H1 (cell line): ENCODE measurements at regions not wholly inside any gene's neighbourhood (a gene's known extent, or its start where the extent isn't known, plus 50 kb on each side); places are given as distances from the start of the nearest gene placed in this dataset.

Experiments used
- CTCF ChIA-PET: fragments of 300-600 bp; sonication (Branson Sonifier 250); formaldehyde crosslinking; loops from one replicate; lab custom pipeline; 2021; ENCODE audit not compliant: partially characterized antibody; lab: Charles Lee
- POLR2A ChIA-PET: fragments of 300-600 bp; sonication (Branson Sonifier 250); formaldehyde crosslinking; loops from one replicate; lab custom pipeline; 2021; ENCODE audit warnings: inconsistent platforms; ENCODE audit not compliant: partially characterized antibody; lab: Charles Lee
- DNase-seq, 2 experiments: peaks; one replicate each; pipeline versions ENCODE4 v3.0.0 to v3.0.0-alpha.2; 2010 to 2022; ENCODE audit warnings: low spot score in 2 of 2, low read depth in 1 of 2, mixed read lengths in 1 of 2
- FAIRE-seq: peaks from 2 replicates; lab custom pipeline; 2011; peaks lifted over from hg19 to GRCh38; lab: Jason Lieb, UNC
- H2AFZ ChIP-seq: 2 replicates; pipeline ENCODE4 v1.8.1; 2012; ENCODE audit warnings: low read length, inconsistent platforms
- H2AK5ac ChIP-seq: 2 replicates; pipeline ENCODE4 v1.6.1; 2013; ENCODE audit warnings: low read depth, low read length
- H2BK120ac ChIP-seq: replicated peaks from 2 replicates; pipeline ENCODE3; 2013; ENCODE audit warnings: low read depth, low read length, inconsistent platforms
- H2BK12ac ChIP-seq: 2 replicates; pipeline ENCODE4 v1.6.1; 2013; ENCODE audit warnings: low read depth, low read length
- H2BK15ac ChIP-seq: 2 replicates; pipeline ENCODE4 v1.6.1; 2013; ENCODE audit warnings: low read length
- H2BK20ac ChIP-seq: 2 replicates; pipeline ENCODE4 v1.6.1; 2013; ENCODE audit warnings: low read length
- H2BK5ac ChIP-seq: 2 replicates; pipeline ENCODE4 v1.6.1; 2013; ENCODE audit warnings: low read depth, low read length
- H3K14ac ChIP-seq: 2 replicates; pipeline ENCODE4 v1.6.1; 2013; ENCODE audit warnings: inconsistent platforms; ENCODE audit not compliant: insufficient read length
- H3K18ac ChIP-seq: 2 replicates; pipeline ENCODE4 v1.6.1; 2013; ENCODE audit warnings: low read length; ENCODE audit errors: extremely low read depth
- H3K23ac ChIP-seq: 2 replicates; pipeline ENCODE4 v1.6.1; 2013; ENCODE audit warnings: inconsistent platforms; ENCODE audit not compliant: insufficient read length
- H3K23me2 ChIP-seq: 2 replicates; pipeline ENCODE4 v1.6.1; 2013; ENCODE audit warnings: low read depth, low read length
- H3K27ac ChIP-seq: 2 replicates; pipeline ENCODE4 v1.6.1; 2011; ENCODE audit warnings: low read depth, low read length, inconsistent platforms
- H3K27me3 ChIP-seq, 4 experiments: replicated peaks in 1 of 4; 1 replicate in 1 of 4; 2 replicates in 3 of 4; pipeline versions ENCODE4 v1.6.1 to v1.8.1; 2011 to 2013; ENCODE audit warnings: low read length in 3 of 4, mild to moderate bottlenecking in 3 of 4, inconsistent platforms in 2 of 4, mixed read lengths in 2 of 4, moderate library complexity in 1 of 4; ENCODE audit not compliant: control insufficient read depth in 3 of 4, insufficient read depth in 3 of 4; ENCODE audit errors: extremely low read depth in 1 of 4
- H3K36me3 ChIP-seq, 4 experiments: 2 replicates each; pipeline versions ENCODE4 v1.6.1 to v1.8.1; 2011 to 2013; ENCODE audit warnings: mild to moderate bottlenecking in 4 of 4, low read length in 3 of 4, moderate library complexity in 2 of 4, control low read depth in 1 of 4, inconsistent platforms in 1 of 4; ENCODE audit not compliant: insufficient read depth in 4 of 4, control insufficient read depth in 2 of 4
- H3K4ac ChIP-seq: replicated peaks from 2 replicates; pipeline ENCODE3; 2013; ENCODE audit warnings: low read length, low read depth, mixed read lengths, inconsistent platforms; ENCODE audit not compliant: insufficient read length
- H3K4me1 ChIP-seq, 4 experiments: replicated peaks in 1 of 4; 1 replicate in 1 of 4; 2 replicates in 3 of 4; pipeline versions ENCODE4 v1.6.1 to v1.8.1; 2011 to 2013; ENCODE audit warnings: low read length in 3 of 4, inconsistent platforms in 2 of 4, mixed read lengths in 1 of 4; ENCODE audit not compliant: insufficient read depth in 4 of 4, control insufficient read depth in 3 of 4
- H3K4me2 ChIP-seq, 2 experiments: 2 replicates each; pipeline versions ENCODE4 v1.6.1 to v1.8.1; 2011 to 2013; ENCODE audit warnings: low read depth in 2 of 2, low read length in 2 of 2, control low read depth in 1 of 2, inconsistent platforms in 1 of 2, mild to moderate bottlenecking in 1 of 2; ENCODE audit not compliant: insufficient read depth in 1 of 2
- H3K4me3 ChIP-seq, 4 experiments: fragments of 200-600, 300-600 bp in 1 of 4; sonication (generic), shearing (Covaris generic), sonication (Bioruptor Twin) in 1 of 4; 2 replicates each; pipeline versions ENCODE4 v1.5.1 to v1.8.1; 2011 to 2016; ENCODE audit warnings: low read length in 4 of 4, low read depth in 3 of 4, control low read depth in 2 of 4, inconsistent platforms in 2 of 4, mild to moderate bottlenecking in 2 of 4, mixed read lengths in 1 of 4, moderate library complexity in 1 of 4; ENCODE audit not compliant: insufficient read depth in 2 of 4; ENCODE audit errors: extremely low read depth in 1 of 4
- H3K56ac ChIP-seq: replicated peaks from 2 replicates; pipeline ENCODE3; 2013; ENCODE audit warnings: low read depth, mild to moderate bottlenecking, mixed read lengths, low read length, inconsistent platforms; ENCODE audit not compliant: insufficient read length
- H3K79me1 ChIP-seq: 2 replicates; pipeline ENCODE4 v1.6.1; 2013; ENCODE audit warnings: low read depth, low read length, control low read depth
- H3K79me2 ChIP-seq, 2 experiments: 2 replicates each; pipeline versions ENCODE4 v1.6.1 to v1.8.1; 2012 to 2013; ENCODE audit warnings: low read length in 2 of 2, mild to moderate bottlenecking in 2 of 2, inconsistent platforms in 1 of 2; ENCODE audit not compliant: insufficient read depth in 2 of 2, control insufficient read depth in 1 of 2
- H3K9ac ChIP-seq, 4 experiments: replicated peaks in 1 of 4; 1 replicate in 1 of 4; 2 replicates in 3 of 4; pipeline versions ENCODE4 v1.6.1 to v1.8.1; 2011 to 2013; ENCODE audit warnings: low read depth in 3 of 4, low read length in 3 of 4, control low read depth in 2 of 4, mild to moderate bottlenecking in 2 of 4, moderate library complexity in 2 of 4, inconsistent platforms in 1 of 4; ENCODE audit errors: extremely low read depth in 1 of 4
- H3K9me3 ChIP-seq, 2 experiments: 2 replicates each; pipeline versions ENCODE4 v1.6.1 to v1.8.1; 2012 to 2013; ENCODE audit warnings: mild to moderate bottlenecking in 2 of 2, moderate library complexity in 2 of 2, control low read depth in 1 of 2, inconsistent platforms in 1 of 2, low read depth in 1 of 2, low read length in 1 of 2, mixed read lengths in 1 of 2; ENCODE audit not compliant: insufficient read depth in 2 of 2
- H4K20me1 ChIP-seq, 2 experiments: replicated peaks in 1 of 2; 2 replicates each; pipeline versions ENCODE3 to v1.8.1; 2011 to 2013; ENCODE audit warnings: inconsistent platforms in 2 of 2, low read length in 2 of 2, mild to moderate bottlenecking in 1 of 2; ENCODE audit not compliant: insufficient read depth in 2 of 2, control insufficient read depth in 1 of 2
- H4K5ac ChIP-seq: 2 replicates; pipeline ENCODE4 v1.6.1; 2013; ENCODE audit warnings: low read length, low read depth, mixed read lengths, inconsistent platforms; ENCODE audit not compliant: insufficient read length
- H4K8ac ChIP-seq: 2 replicates; pipeline ENCODE4 v1.8.0; 2013; ENCODE audit warnings: mild to moderate bottlenecking, moderate library complexity, low read length, inconsistent platforms; ENCODE audit not compliant: insufficient read depth; ENCODE audit errors: extremely low read depth
- H4K91ac ChIP-seq: replicated peaks from 2 replicates; pipeline ENCODE3; 2013; ENCODE audit warnings: low read length, mixed read lengths, inconsistent platforms; ENCODE audit not compliant: insufficient read length
- ASH2L ChIP-seq: fragments of 200-600, 300-600 bp; sonication (generic); IDR thresholded peaks from one replicate; pipeline ENCODE4 v1.7.1; 2017; ENCODE audit warnings: low read length
- WGBS, 2 experiments: shearing (Covaris generic) in 1 of 2; methylation state at CpG; one replicate each; pipeline versions ENCODE4 v1.1.6 to v1.1.7; 2013 to 2015; ENCODE audit warnings: low lambda C conversion rate in 2 of 2, mixed read lengths in 2 of 2, inconsistent platforms in 1 of 2, low coverage in 1 of 2, missing lambda C conversion rate in 1 of 2; ENCODE audit not compliant: insufficient replicate concordance in 2 of 2, insufficient coverage in 1 of 2, insufficient read length in 1 of 2; ENCODE audit errors: extremely low coverage in 1 of 2, missing lambda C conversion rate in 1 of 2; 5-methylcytosine and 5-hydroxymethylcytosine counted together

- Histone ChIP-seq H3K4me2 (no peak overlapping the region), H2BK15ac (no peak overlapping the region), H3K4me3 (no peak overlapping the region), H3K23me2 (no peaks in the 10 kb centered on the region), H2BK5ac (no peak overlapping the region), H3K9me3 (peaks cover 7% of the 10 kb centered on the region in 2 experiments; a peak in 2 of 4 replicates), H2AK5ac (no peak overlapping the region), H3K27ac (no peak overlapping the region; the same call in 1 of the 2 replicates), H4K20me1 (no peaks in the 10 kb centered on the region), H4K91ac (no peak overlapping the region), H4K8ac (no peak overlapping the region), H3K9ac (no peak overlapping the region), H3K27me3 (no peaks in the 10 kb centered on the region), H2BK12ac (no peak overlapping the region), H2AFZ (no peak overlapping the region), H3K18ac (no peak overlapping the region), H2BK20ac (no peak overlapping the region), H3K79me1 (no peaks in the 10 kb centered on the region), H3K23ac (no peak overlapping the region), H3K79me2 (no peaks in the 10 kb centered on the region), H4K5ac (no peak overlapping the region), H2BK120ac (no peak overlapping the region), H3K56ac (no peak overlapping the region), H3K4me1 (no peaks in the 10 kb centered on the region), H3K4ac (no peak overlapping the region), H3K14ac (no peak overlapping the region), H3K36me3 (no peaks in the 10 kb centered on the region)
- no peak for FAIRE-seq
- CTCF ChIA-PET: interaction anchor here (0.6 to 1.4 kb wide), 4 partner anchors 10 to 586 kb away, joined by 3 to 4 read pairs (median 3); no protein-coding TSS in a partner anchor
- no peak for TF ChIP-seq ASH2L
- POLR2A ChIA-PET: no interaction called here
- 88% methylated on average over 10 of the region's 10 CpGs; no CpG with 5 or more reads in 1 of the 2 experiments for WGBS, 2 experiments
- DNase-seq: no peak
These were observed 66.9 kb upstream of the TRIB2 start for GRCh38 chr2:12649602-12650400.
